Activated T-cell treated with anti-CD3 and anti-CD28 coated beads, Interleukin-2, amount 50 U/mL, for 24 hours (primary cell): ENCODE measurements at regions not wholly inside any gene's neighbourhood (a gene's known extent, or its start where the extent isn't known, plus 50 kb on each side); places are given as distances from the start of the nearest gene placed in this dataset.

Source experiments
- DNase-seq: peaks from one replicate; pipeline ENCODE4 v3.0.0-alpha.2; 2020
- H3K27ac Mint-ChIP-seq: 2 replicates; pipeline ENCODE4 v1.8.0; 2020; ENCODE audit warnings: mild to moderate bottlenecking, mixed read lengths
- H3K27me3 Mint-ChIP-seq: 2 replicates; pipeline ENCODE4 v1.8.0; 2020; ENCODE audit warnings: mixed read lengths
- H3K36me3 Mint-ChIP-seq: 2 replicates; pipeline ENCODE4 v1.8.0; 2020; ENCODE audit warnings: low read depth, mixed read lengths
- H3K4me1 Mint-ChIP-seq: 2 replicates; pipeline ENCODE4 v1.8.0; 2020; ENCODE audit warnings: low read depth, mixed read lengths
- H3K4me3 Mint-ChIP-seq: 2 replicates; pipeline ENCODE4 v1.8.0; 2020; ENCODE audit warnings: mild to moderate bottlenecking, moderate library complexity, mixed read lengths
- H3K9me3 Mint-ChIP-seq: 2 replicates; pipeline ENCODE4 v1.8.0; 2020; ENCODE audit warnings: mixed read lengths

DNA sequence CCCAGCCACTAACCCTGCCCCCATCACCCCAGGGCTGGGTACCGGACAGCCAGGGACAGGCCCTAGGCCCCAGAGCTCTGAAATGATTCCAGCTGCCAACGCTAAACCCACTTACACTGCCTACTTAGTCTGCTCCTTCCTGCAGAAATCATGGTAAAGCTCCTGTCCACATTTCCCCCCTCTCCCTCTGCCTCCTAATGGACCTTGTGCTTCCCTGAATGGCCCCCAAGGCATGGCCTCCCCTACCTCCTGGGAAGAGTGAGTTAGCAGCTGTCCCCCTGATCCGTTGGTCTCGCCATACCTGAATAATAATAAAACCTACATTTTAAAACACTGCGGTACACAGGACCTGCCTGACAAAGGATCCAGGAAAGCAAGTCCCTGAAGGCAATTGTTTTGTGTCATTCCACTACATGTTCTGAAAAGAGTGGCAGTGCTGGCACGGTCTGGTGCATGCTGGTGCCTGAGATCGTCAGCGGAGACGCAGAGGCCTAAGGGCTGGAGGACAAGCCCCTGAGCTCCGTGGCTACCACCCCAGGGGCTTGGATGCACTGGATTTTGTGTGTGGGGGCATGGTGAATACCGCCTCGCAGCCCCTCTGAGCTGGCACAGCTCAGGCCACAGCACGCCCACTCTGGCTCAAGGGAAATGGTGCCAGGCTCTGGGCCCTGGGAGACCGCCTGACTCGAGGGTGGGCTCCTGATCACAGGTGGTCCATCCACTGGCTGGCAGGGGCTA is 186.3 kb downstream of the CTTN start:
- H3K9me3 Mint-ChIP-seq: no peaks in the 10 kb centered on the region
- no peak overlapping the region for H3K4me3 Mint-ChIP-seq
- no peak for DNase-seq
- H3K27me3 Mint-ChIP-seq: peaks cover 28% of the 10 kb centered on the region
- no peaks in the 10 kb centered on the region for H3K36me3 Mint-ChIP-seq
- no peak overlapping the region for H3K27ac Mint-ChIP-seq
- H3K4me1 Mint-ChIP-seq: peaks cover 2% of the 10 kb centered on the region

GRCh38 chr11:70585236-70585545 is 186.9 kb downstream of the CTTN start:
- no peak for DNase-seq
- Mint-ChIP-seq H3K4me1 (peaks cover 5% of the 10 kb centered on the region), H3K36me3 (no peaks in the 10 kb centered on the region), H3K27ac (no peak overlapping the region), H3K27me3 (peaks cover 28% of the 10 kb centered on the region), H3K9me3 (no peaks in the 10 kb centered on the region), H3K4me3 (no peak overlapping the region)

DNA sequence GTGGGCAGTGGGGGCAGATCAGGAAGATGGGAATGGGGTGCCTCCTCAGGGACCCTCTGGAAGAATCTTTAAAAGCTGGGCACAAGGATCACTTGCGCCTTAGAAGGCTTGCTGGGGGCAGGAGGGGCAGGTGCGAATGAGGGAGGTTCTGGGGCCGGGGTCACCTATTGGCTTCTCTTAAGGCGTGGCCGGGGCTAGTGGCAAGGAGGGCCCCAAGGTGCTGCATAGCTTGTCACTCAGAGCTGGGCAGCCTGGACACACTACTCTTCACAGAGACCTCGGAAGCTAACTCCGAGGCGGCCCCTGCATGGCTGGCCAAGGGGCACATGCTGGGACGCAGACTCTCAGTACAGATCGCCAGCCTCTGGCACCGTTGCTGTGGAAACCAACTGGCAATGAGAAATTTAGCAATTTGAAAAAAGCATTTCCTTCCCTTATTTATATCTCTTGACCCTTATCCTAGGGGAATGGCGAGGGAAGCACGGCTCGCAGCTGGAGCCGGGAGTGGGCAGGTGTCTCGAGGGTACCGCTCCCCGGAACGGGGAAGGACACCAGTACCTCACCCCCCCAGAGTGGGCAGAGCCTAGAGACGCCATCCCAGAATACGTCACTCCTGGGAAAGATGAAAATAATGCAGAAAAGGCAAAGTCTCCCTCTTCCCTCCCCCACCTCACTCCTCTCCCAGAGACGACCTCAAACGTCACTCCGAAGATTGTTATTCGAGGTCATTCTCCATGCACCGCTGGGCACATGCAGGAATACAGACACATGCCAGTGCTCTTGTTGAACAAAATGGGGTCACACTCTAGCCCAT is 188.1 kb downstream of the CTTN start:
- Mint-ChIP-seq H3K9me3 (no peaks in the 10 kb centered on the region), H3K27ac (no peak overlapping the region), H3K4me1 (peaks cover 12% of the 10 kb centered on the region), H3K36me3 (no peaks in the 10 kb centered on the region), H3K27me3 (peaks cover 36% of the 10 kb centered on the region), H3K4me3 (no peak overlapping the region)
- no peak for DNase-seq

DNA sequence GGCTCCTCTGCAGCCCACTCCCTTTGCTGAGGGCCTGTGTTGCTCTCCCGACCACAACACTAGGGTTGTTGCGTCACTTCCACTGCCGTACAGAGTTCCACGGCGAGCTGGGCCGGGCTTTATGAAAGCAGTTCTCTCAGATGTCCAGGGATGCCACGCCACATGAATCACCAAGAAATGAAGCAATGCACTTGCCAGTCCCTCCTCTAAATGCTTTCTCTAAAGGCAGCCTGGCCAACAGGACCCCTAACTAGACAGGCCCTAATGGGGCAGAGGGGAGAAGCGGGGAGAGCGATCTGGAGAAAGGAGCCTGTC is 188.7 kb downstream of the CTTN start:
- H3K27ac Mint-ChIP-seq: no peak overlapping the region
- peaks cover 38% of the 10 kb centered on the region for H3K27me3 Mint-ChIP-seq
- H3K4me3 Mint-ChIP-seq: no peak overlapping the region
- peaks cover 12% of the 10 kb centered on the region for H3K4me1 Mint-ChIP-seq
- DNase-seq: no peak
- H3K9me3 Mint-ChIP-seq: no peaks in the 10 kb centered on the region
- H3K36me3 Mint-ChIP-seq: no peaks in the 10 kb centered on the region

- Mint-ChIP-seq H3K27me3 (peaks cover 47% of the 10 kb centered on the region), H3K27ac (no peak overlapping the region), H3K9me3 (no peaks in the 10 kb centered on the region), H3K36me3 (no peaks in the 10 kb centered on the region), H3K4me1 (peaks cover 12% of the 10 kb centered on the region), H3K4me3 (no peak overlapping the region)
- DNase-seq: no peak
Measured at GRCh38 chr11:70590356-70590991, 192.1 kb downstream of the CTTN start.

DNA sequence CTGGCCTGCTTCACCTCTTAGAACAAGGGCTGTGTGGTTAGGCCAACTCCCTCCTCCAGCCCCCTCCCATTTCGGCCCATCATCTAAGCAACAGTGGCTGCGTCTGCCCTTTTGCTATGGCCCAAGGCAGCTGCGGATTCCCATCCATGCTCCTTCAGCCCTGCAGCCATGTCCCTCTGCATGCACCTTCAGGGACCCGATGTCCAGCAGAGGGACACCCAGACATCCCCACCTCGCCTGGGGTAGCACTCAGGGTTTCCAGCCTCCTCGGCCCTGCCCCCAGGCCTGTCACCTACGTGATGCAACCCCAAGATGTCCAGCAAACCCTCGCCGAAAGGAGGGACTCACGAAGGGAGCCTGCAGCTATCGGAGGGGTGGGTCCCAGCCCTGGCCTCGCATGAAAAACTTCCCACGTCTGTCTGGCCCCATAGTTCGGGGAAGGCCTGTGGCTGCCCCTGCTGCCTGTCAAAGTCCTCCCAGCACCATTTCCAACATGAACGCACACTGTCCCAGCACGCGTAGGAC is 194.4 kb downstream of the CTTN start:
- Mint-ChIP-seq H3K4me1 (peaks cover 12% of the 10 kb centered on the region), H3K4me3 (no peak overlapping the region), H3K27me3 (peaks cover 39% of the 10 kb centered on the region), H3K36me3 (no peaks in the 10 kb centered on the region), H3K27ac (no peak overlapping the region), H3K9me3 (no peaks in the 10 kb centered on the region)
- DNase-seq: no peak

- Mint-ChIP-seq H3K27me3 (peaks cover 37% of the 10 kb centered on the region), H3K4me1 (peaks cover 12% of the 10 kb centered on the region), H3K4me3 (no peak overlapping the region), H3K9me3 (no peaks in the 10 kb centered on the region), H3K27ac (no peak overlapping the region), H3K36me3 (no peaks in the 10 kb centered on the region)
- no peak for DNase-seq
Measured at GRCh38 chr11:70593446-70593983, 195.2 kb downstream of the CTTN start.

DNA sequence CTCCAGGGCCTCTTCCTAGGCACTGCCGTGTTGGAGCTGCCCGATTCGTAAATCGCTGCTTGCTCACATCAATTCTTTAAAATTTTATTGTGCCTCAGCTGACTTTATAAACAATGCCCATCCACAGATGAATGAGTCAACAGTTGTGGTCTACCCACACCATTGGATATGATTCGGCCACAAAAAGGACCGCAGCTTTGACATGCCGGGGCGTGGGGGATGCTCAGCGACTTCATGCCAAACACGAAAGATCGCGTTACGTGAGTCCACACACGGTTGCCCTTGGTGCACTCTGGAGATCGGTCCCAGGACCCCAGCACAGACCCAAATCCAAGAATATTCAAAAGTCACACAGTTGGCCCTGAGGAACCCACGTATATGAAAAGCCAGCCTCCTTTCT is 195.7 kb downstream of the CTTN start:
- H3K4me1 Mint-ChIP-seq: peaks cover 12% of the 10 kb centered on the region
- H3K36me3 Mint-ChIP-seq: no peaks in the 10 kb centered on the region
- no peak overlapping the region for H3K4me3 Mint-ChIP-seq
- H3K27ac Mint-ChIP-seq: no peak overlapping the region
- H3K27me3 Mint-ChIP-seq: peaks cover 34% of the 10 kb centered on the region
- H3K9me3 Mint-ChIP-seq: no peaks in the 10 kb centered on the region
- DNase-seq: no peak

DNA sequence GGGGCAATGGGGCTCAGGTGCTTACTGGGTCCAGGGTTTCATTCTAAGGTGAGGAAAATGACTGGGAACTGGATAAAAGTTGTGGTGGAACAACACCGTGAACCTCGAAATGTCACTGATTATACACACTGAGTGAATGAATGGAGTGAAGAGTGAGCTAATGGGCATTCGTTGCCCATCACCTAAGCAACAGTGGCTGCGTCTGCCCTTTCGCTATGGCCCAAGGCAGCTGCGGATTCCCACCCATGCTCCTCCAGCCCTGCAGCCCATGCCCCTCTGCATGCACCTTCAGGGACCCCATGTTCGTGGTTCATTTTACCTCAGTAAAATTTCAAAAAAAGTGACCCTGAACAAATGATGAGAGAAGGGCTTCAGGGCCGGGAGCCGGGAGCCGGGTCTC is 196.3 kb downstream of the CTTN start:
- no peak for DNase-seq
- no peak overlapping the region for H3K4me3 Mint-ChIP-seq
- H3K4me1 Mint-ChIP-seq: peaks cover 10% of the 10 kb centered on the region
- H3K27ac Mint-ChIP-seq: no peak overlapping the region
- H3K27me3 Mint-ChIP-seq: peaks cover 29% of the 10 kb centered on the region
- H3K36me3 Mint-ChIP-seq: no peaks in the 10 kb centered on the region
- H3K9me3 Mint-ChIP-seq: no peaks in the 10 kb centered on the region

DNA sequence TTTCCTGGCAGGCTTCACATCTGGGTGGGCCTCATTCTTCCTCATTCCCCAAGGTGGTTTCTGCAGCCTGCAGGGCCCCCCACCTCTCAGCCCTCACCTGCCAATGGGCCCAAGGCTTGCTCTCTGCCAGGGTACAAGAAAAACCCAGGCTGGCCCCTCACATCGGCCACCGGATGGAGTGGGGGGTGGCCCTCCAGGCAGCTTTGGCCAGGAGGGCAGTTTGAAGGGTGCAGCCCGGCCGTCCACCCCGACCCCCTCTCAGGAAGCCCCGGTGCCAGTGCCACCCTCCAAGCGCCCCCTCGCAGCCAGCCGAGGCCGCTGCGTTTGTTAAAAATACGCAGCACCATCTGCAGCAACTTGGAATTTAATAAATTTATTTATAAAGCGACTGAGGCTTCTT is 196.7 kb downstream of the CTTN start:
- Mint-ChIP-seq H3K27me3 (peaks cover 28% of the 10 kb centered on the region), H3K4me1 (peaks cover 8% of the 10 kb centered on the region), H3K36me3 (no peaks in the 10 kb centered on the region), H3K27ac (no peak overlapping the region), H3K9me3 (no peaks in the 10 kb centered on the region), H3K4me3 (no peak overlapping the region)
- DNase-seq: no peak

DNA sequence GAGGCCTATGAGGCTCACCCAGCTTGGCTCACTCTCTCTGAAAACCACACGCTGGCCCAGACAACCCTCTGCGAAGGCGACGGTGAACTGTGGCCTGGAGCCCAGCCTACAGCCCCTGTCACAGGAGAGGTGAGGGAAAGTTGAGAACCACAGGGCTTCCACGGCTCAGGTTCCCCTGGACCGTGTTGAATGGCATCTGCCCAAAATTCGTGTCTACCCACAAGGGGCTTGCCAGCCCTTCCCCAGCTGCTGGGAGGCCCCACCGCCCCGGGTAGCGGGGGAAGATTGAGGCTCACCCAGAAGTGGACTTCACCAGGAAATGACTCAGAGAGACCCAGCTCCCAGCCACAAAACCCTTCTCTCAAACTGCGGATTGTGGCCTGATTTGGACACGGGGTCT is 197.1 kb downstream of the CTTN start:
- Mint-ChIP-seq H3K27me3 (peaks cover 28% of the 10 kb centered on the region), H3K4me3 (no peak overlapping the region), H3K36me3 (no peaks in the 10 kb centered on the region), H3K4me1 (peaks cover 4% of the 10 kb centered on the region), H3K27ac (no peak overlapping the region), H3K9me3 (no peaks in the 10 kb centered on the region)
- no peak for DNase-seq

- H3K27ac Mint-ChIP-seq: no peak overlapping the region
- no peak for DNase-seq
- no peaks in the 10 kb centered on the region for H3K4me1 Mint-ChIP-seq
- no peak overlapping the region for H3K4me3 Mint-ChIP-seq
- H3K27me3 Mint-ChIP-seq: peaks cover 24% of the 10 kb centered on the region
- no peaks in the 10 kb centered on the region for H3K9me3 Mint-ChIP-seq
- no peaks in the 10 kb centered on the region for H3K36me3 Mint-ChIP-seq
Measured at GRCh38 chr11:70596091-70596490, 197.8 kb downstream of the CTTN start.

GRCh38 chr11:70597006-70597555 is 198.8 kb downstream of the CTTN start:
- no peaks in the 10 kb centered on the region for H3K9me3 Mint-ChIP-seq
- no peak for DNase-seq
- H3K4me3 Mint-ChIP-seq: no peak overlapping the region
- H3K36me3 Mint-ChIP-seq: no peaks in the 10 kb centered on the region
- no peaks in the 10 kb centered on the region for H3K4me1 Mint-ChIP-seq
- no peak overlapping the region for H3K27ac Mint-ChIP-seq
- H3K27me3 Mint-ChIP-seq: peaks cover 19% of the 10 kb centered on the region

DNA sequence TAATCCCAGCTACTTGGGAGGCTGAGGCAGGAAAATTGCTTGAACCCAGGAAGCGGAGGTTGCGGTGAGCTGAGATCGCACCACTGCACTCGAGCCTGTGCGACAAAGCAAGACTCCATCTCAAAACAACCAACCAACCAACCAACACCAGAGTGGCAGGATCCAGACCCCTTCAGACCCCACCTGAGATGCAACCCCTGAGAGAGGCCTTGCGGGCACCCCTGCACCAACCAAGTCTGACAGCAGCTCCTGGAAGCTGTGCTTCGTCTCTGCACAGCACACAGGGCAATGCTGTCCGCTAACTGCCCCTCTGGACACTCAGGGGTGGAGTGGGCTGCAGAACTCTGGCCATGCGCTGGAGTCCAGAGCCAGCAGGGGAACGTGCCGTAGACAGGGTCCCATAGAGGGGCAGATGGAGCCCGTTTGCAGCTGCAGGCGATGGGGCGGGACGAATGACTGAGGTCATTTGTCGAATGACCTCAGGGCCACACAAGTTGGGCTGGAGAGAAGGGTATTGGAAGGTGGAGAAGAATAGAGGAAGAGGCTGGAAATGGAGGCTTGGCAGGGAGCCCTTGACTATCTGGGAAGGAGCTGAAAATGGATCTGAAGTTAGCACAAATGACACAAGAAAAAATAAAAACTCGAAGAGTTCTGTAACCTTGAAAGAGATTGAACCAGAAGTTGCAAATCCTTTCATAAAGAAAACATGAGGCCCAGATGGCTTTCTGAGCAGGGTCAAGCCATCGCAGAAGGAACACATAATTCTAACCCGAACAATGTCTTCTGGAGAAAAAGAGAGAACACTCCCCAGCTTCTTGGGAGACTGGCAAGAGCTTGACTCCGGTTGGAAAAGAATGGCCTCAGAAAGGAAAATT is 199.7 kb downstream of the CTTN start:
- H3K9me3 Mint-ChIP-seq: no peaks in the 10 kb centered on the region
- DNase-seq: no peak
- H3K36me3 Mint-ChIP-seq: no peaks in the 10 kb centered on the region
- peaks cover 19% of the 10 kb centered on the region for H3K27me3 Mint-ChIP-seq
- H3K4me3 Mint-ChIP-seq: no peak overlapping the region
- no peaks in the 10 kb centered on the region for H3K4me1 Mint-ChIP-seq
- H3K27ac Mint-ChIP-seq: no peak overlapping the region
